ENCODE measurements at regions not wholly inside any gene's neighbourhood (a gene's known extent, or its start where the extent isn't known, plus 50 kb on each side); places are given as distances from the start of the nearest gene placed in this dataset.

GRCh38 chr12:118608770-118609344 lies 232.5 kb downstream of the SUDS3 start:
- H3K27me3 Mint-ChIP-seq (ENCODE audit: insufficient read depth, low read depth, poor library complexity): peaks cover 7% of the 10 kb centered on the region
- peaks cover 9% of the 10 kb centered on the region for H3K4me1 ChIP-seq (ENCODE audit: insufficient read depth)
- no peak overlapping the region for H3K27ac Mint-ChIP-seq
- no peaks in the 10 kb centered on the region for H3K79me2 ChIP-seq (replicated peaks; ENCODE audit: insufficient read depth)
- no peak for TF ChIP-seq ZNF114 (CRISPR knock-in tag; IDR thresholded peaks at IDR 0.05)
- TF ChIP-seq CTCF (conservative IDR thresholded peaks at IDR 0.05; ENCODE audit: low read depth in 2 of 2): peak; percentile 33 to 53; a peak in 3 of 4 replicates
- H3K4me1 Mint-ChIP-seq: peaks cover 14% of the 10 kb centered on the region
- H3K4me2 ChIP-seq: no peak overlapping the region
- peak overlapping the region; percentile 69; the same call in 1 of the 2 replicates for H2AFZ ChIP-seq
- no peak overlapping the region for H3K4me3 ChIP-seq
- H3K27me3 ChIP-seq (ENCODE audit: insufficient read depth): no peaks in the 10 kb centered on the region
- H3K9me3 Mint-ChIP-seq: peaks cover 20% of the 10 kb centered on the region
- no peaks in the 10 kb centered on the region for H3K36me3 ChIP-seq (ENCODE audit: insufficient read depth)
- DNase-seq (ENCODE audit: low spot score) (peak; percentile 24), ATAC-seq (no peak; the same call in 2 of the 3 replicates)
- peaks cover 10% of the 10 kb centered on the region for H3K36me3 Mint-ChIP-seq (ENCODE audit: low read depth)
- H3K4me3 Mint-ChIP-seq: no peak overlapping the region
- no peaks in the 10 kb centered on the region for H4K20me1 ChIP-seq (replicated peaks; ENCODE audit: insufficient read depth)
- no peaks in the 10 kb centered on the region for H3F3A ChIP-seq (replicated peaks; ENCODE audit: low read depth)
- no peaks in the 10 kb centered on the region for H3K9me2 ChIP-seq (ENCODE audit: insufficient read depth)
- H3K27ac ChIP-seq (ENCODE audit: low read depth): no peak overlapping the region

- Histone ChIP-seq H3K9me2 (ENCODE audit: insufficient read depth) (no peaks in the 10 kb centered on the region), H3K79me2 (replicated peaks; ENCODE audit: insufficient read depth) (no peaks in the 10 kb centered on the region), H4K20me1 (replicated peaks; ENCODE audit: insufficient read depth) (no peaks in the 10 kb centered on the region), H3K27ac (ENCODE audit: low read depth) (no peak overlapping the region), H3K4me2 (no peak overlapping the region), H3K4me1 (ENCODE audit: insufficient read depth) (peaks cover 9% of the 10 kb centered on the region), H3K4me3 (no peak overlapping the region), H3K36me3 (ENCODE audit: insufficient read depth) (no peaks in the 10 kb centered on the region), H3F3A (replicated peaks; ENCODE audit: low read depth) (no peaks in the 10 kb centered on the region), H2AFZ (peak overlapping the region; percentile 92), H3K27me3 (ENCODE audit: insufficient read depth) (no peaks in the 10 kb centered on the region)
- ATAC-seq: peak; percentile 64
- no peak overlapping the region for H3K4me3 Mint-ChIP-seq
- peaks cover 4% of the 10 kb centered on the region for H3K27me3 Mint-ChIP-seq (ENCODE audit: insufficient read depth, low read depth, poor library complexity)
- DNase-seq (ENCODE audit: low spot score): peak; percentile 12
- H3K27ac Mint-ChIP-seq: no peak overlapping the region
- H3K9me3 Mint-ChIP-seq: peaks cover 26% of the 10 kb centered on the region
- peaks cover 14% of the 10 kb centered on the region for H3K4me1 Mint-ChIP-seq
- peaks cover 17% of the 10 kb centered on the region for H3K36me3 Mint-ChIP-seq (ENCODE audit: low read depth)
- TF ChIP-seq CREB1 (CRISPR knock-in tag; IDR thresholded peaks at IDR 0.05; ENCODE audit: low read depth) (no peak), ZNF462 (CRISPR knock-in tag; IDR thresholded peaks at IDR 0.05) (no peak), NANOG (IDR thresholded peaks at IDR 0.05; ENCODE audit: borderline replicate concordance) (no peak), STAT1 (IDR thresholded peaks at IDR 0.05; ENCODE audit: unreplicated experiment) (no peak), ZNF331 (CRISPR knock-in tag; IDR thresholded peaks at IDR 0.05; ENCODE audit: low read depth) (no peak), JUNB (IDR thresholded peaks at IDR 0.05; ENCODE audit: unreplicated experiment) (no peak), POLR2AphosphoS5 (IDR thresholded peaks at IDR 0.05; ENCODE audit: low read depth) (no peak), ETS1 (IDR thresholded peaks at IDR 0.05) (no peak), EZH2 (IDR thresholded peaks at IDR 0.05; ENCODE audit: low read depth, unreplicated experiment) (no peak), EZH2phosphoT487 (IDR thresholded peaks at IDR 0.05; ENCODE audit: unreplicated experiment) (no peak), ZNF114 (CRISPR knock-in tag; IDR thresholded peaks at IDR 0.05) (no peak)
Measured at GRCh38 chr12:118611295-118611694, 234.9 kb downstream of the SUDS3 start.

Measured in GM23338 (cell line).